GM19395 (cell line): ENCODE measurements at regions not wholly inside any gene's neighbourhood (a gene's known extent, or its start where the extent isn't known, plus 50 kb on each side); places are given as distances from the start of the nearest gene placed in this dataset.

Source experiments
- ATAC-seq: cut with Tn5 transposase; IDR thresholded peaks from one replicate; pipeline ENCODE4 v1.9.1; 2021; ENCODE audit warnings: mild to moderate bottlenecking, moderate library complexity; ENCODE audit not compliant: unreplicated experiment

DNA sequence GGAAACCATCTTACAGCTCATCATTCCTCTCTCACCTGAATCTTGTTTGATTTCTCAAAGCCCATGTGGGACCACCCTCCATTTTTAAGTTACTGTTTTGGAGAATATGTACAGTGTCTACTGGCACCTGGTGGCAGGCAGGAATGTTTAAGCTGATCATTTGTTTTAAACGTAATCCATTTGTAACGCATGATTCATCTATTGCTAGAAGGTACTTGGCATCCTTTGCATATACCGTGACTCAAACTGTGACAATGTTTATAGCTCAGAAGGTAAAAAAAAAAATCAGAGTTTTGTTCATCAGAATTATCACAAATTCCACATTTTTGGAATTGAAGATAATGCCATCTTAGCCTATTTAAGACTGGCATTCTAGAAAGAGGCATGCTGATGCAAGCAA lies 1007.5 kb upstream of the EEF2KMT start:
- no peak for ATAC-seq

DNA sequence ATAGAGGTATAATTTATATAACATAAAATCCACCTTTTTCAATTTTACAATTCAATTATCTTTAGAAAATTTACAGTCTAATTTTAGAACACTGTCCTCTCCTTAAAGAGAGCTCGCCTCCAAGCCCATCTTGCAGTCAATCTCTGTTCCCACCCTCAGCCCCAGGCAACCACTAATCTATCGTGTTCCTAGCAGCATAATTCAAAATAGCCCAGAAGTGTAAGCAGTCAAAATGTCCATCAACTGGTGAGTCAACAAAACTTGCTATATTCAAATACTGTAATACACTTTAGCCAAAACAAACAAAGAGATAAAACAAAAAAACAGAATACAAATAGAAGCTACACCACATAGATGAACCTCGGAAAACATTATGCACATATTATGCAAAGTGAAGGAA lies 1006.8 kb upstream of the EEF2KMT start:
- no peak for ATAC-seq

DNA sequence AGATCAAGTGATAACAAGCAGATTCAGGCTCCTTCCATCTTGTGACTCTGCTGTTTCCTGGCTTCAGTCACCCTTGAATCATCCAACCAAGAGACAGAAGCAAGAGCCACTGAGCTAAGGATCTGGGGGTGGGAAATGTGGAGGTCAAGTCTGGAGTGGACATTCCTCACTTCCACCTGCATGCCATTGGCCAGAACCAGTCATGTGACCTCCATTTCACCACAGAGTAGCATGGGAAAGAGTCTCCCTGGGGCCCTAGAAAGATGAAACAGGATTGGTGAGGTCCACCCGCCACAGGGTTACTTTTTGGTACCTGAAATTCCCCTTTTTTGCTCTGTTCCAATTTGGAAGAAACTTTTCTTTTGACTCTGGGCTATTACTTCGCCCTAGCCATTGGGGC lies 1006.0 kb upstream of the EEF2KMT start:
- ATAC-seq = no peak

DNA sequence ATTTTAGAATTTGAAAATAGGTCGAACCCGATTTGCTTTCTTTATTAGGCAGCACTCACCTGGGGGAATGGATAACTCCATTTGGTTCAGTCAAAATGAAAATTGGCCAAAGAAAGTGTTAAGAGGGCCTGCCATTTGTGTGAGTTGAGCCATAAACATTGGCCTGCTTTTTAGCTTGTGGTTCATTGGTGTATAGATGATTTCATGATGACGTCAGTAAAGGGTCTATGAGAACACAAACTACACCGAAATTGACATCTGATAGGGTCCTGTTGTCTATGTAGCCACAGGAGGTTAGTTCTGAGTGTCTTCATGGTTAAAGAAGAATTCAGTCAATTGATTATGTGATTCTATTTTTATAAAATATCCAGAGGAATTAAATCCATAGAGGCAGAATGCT lies 1001.5 kb upstream of the EEF2KMT start:
- ATAC-seq = no peak

DNA sequence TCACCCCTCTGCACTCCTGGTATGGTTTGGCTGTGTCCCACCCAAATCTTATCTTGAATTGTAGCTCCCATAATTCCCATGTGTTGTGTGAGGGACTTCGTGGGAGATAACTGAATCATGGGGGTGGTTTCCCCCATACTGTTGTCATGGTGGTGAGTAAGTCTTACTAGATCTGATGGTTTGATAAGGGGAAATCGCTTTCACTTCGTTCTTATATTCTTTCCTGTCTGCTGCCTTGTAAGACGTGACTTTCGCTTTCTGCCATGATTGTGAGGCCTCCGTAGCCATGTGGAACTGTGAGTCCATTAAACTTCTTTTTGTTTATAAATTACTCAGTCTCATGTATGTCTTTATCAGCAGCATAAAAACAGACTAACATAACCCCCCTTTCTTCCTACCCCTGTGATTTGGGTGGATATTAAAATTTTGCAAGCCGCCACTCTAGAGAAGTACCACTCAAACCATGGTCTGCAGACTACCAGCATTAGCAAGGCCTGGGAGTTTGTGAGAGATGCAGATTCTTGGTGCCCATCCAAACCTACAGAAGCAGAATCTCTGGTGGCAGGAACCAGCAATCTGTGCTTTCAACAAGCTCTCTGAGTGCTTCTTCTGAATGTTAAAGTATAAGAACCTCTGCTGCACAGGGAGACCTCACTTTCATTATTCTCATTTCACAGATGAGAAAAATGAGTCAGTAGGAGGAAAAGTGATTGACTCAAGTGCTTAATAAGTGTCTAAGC lies 999.5 kb upstream of the EEF2KMT start:
- ATAC-seq = no peak

DNA sequence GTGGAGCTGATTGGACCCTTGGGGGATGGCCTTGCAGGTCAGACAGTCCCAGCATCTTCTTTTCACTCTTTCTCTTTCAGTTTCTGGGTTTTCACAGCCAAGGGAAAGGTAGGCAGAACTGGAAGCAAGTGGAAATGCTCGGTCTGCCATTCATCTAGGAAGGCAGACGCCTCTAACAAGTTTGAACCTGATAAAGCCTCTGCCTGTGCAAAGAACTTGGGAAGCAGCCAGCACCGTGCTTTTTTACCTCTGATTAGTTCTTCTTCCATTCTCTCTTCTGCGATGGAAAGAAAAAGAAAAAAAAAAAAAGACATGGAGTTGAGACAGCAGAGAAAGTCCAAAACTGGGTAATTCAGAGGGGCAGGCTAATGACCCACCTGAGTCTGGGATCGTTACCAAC lies 997.8 kb upstream of the EEF2KMT start:
- no peak for ATAC-seq

DNA sequence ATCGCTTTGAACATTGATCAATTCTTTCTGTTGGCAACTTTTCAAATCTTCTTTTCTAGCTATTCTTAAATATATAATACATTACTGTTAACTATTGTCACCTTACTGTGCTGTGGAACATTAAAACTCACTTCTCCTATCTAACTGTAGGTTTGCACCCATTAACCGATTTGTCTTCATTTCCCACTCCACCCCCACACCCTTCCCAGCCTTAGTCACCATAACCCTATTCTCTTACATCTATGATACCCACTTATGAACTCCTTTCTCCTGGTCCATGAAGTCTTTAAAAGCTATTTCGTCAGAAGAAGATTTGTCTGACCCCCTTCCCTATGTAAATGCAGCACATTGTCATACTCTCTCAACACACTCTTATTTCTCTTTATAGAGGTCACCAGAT lies 993.4 kb upstream of the EEF2KMT start:
- no peak for ATAC-seq

DNA sequence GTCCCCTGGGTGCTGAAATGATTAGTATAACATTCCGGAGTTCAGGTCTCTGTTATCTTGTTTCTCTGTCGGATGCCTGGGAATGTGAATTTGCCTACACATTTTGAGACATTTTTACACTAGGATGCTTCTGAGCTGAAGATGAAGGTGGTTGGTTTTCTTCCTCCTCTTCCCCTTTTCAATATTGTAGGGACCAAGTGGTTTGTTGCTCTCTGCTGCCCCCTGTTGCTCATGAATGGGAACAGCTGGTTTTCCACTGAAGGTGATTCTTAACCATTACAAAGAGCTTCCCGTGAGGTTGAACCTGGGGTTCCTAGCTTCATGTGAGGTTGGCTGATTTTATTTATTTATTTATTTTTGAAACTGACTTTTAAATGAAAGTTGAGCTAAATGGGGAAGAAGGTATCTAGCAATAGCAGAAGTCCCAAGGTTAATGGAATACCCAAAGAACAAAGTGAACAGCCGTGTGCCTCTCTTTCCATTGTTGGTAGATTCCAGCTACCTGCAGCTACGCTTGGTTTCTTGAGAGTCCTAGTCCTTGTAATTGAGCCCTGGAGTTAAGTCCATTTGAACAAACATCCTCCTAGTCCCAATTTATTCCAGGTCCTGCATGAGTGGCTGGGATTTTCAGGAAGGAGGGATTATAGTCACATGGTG lies 983.9 kb upstream of the EEF2KMT start:
- ATAC-seq = no peak

DNA sequence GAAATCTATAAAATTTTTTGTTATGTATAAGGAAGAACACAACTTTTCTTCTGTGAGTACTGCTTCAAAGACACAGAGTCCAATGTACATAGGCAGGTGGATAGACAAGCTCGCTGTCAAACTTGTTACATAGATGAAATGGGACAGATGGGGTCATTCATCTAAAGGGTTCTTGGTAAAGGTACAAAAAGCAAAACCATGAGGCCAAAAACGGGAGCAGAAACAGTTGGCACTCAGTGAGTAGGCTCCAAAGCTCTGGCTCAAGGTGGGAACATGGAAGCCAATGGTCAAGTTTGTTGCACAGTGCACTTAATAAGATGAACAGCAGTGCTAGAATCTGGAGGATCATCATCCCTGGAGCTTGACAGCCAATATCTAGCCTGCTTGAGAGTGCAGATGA lies 979.0 kb upstream of the EEF2KMT start:
- no peak for ATAC-seq

DNA sequence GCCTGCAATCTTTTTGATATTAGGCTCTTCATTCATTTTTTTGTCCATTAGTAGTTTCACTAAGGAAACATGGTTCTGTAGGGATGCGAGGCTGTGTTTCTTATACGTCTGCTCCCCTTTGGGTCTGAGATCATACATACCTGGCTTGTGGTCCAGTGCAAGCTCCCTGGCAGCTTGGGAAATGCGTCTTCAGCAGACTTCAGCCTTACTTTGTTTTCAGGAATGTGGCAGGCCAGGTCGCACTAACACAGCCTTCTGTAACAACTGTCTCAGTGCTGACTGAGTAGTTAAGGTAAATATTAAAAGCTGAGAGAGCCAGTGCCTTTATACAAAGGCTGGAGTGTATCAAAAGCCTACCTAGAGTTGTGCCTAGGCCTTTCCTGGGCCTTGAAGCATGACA lies 970.5 kb upstream of the EEF2KMT start:
- no peak for ATAC-seq

DNA sequence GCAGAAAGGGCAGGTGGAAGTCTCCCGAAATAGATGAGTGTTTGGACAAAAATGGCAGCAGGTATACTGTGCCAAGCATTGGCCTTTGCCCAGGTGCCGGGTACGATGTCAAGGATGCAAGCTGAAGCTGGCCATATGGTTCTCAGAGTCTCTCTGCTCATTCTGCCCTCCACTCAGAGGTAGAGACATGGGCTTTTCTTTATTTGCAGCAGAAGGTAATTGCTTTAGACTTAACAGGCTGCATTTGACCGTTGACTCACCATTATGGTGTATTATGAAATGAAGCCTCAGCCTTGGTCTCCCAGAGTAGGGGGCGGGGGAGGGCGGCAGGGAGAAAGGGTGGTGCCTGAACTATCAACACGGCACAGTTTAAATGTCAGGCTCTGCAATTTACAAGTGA lies 969.1 kb upstream of the EEF2KMT start:
- no peak for ATAC-seq

DNA sequence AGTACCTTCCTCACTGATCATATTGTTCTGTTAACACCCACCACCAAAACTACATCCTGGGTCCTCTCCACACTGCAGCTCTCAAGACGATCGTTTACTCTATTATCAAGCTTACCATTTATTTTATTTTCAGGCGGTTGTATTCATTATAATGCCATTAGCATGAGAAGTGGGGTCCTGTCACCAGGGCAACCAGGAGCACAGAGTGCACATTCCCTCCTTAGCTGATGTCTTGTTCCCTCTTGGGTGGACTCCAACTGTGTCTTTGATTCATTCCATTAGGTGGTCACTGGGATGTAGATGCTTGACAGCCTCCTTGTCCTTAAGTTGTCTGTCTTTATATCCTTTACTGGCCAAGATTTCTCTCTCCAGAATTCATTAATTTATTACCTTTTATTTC lies 965.9 kb upstream of the EEF2KMT start:
- no peak for ATAC-seq

DNA sequence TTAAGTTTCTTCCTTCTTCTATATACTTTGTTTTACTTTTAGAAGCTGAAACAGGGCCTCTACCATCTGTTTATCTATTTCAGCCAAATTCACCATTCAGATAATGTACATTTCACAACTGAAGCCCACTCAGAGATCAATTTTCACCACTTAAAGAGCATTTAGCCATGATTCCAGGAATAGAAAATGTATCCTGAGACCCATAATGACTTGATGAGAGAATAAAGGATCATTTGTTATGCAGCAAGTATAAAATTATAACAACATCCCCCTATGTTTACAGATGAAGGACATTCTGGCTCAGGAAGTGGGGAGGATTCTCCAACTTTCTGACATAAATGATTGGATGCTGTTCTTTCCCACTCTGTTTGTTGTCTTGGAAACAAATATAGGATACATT lies 962.1 kb upstream of the EEF2KMT start:
- no peak for ATAC-seq

DNA sequence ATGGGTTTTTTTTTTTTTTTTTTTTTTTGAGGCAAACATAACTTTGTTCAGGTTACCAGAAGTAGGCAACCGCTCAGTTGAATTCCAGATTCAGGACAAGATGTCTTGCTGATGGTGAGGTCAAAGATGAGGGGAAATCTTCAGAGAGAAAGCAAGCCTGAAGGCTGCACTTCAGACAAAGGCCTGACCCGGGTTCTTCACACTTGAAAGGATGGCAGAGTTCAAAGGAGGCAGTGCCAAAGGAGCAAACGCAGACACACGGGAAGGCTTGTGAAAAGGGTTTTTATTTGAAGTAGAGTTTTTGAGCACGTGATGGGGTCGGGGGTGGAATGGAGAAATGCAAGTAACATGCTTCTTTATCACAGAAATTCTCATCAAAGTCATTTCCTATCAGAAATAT lies 960.2 kb upstream of the EEF2KMT start:
- ATAC-seq = no peak

DNA sequence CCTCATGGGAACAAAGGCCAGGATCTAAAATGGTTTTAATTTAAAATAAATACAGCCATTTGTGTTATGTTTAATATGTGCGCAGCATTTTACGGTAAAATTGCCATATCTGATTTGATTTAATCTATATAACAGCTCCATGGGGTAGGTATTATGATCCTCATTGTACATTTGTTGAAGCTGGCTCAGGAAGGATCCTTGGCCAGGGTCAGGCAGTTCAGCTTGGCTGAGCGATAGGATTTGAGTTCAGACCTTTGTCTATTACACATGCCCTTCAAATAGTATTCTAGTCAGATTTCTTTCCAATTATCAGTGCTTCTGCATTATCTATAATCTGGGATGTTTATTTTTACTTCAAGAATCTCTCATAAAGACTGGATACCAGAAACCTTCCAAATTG lies 950.4 kb upstream of the EEF2KMT start:
- ATAC-seq = no peak

DNA sequence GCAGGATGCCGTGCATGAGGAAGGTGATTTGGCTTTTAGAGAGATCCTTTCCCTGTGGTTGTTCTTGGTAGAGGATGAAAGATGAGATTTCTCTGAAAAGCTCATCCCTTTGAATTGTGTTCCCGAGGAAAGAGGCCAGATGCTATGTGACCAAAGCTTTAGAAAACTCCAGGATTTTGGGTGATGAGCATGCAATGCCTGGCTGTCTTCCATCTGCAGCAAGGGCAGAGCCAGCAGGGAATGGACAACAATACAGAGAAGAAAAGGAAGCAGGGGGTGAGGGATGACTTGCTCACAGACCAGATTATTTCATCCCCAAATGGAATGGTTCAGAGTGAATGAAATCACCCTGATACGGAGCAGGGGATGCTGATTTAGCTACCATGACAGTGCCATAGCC lies 949.7 kb upstream of the EEF2KMT start:
- ATAC-seq = no peak

DNA sequence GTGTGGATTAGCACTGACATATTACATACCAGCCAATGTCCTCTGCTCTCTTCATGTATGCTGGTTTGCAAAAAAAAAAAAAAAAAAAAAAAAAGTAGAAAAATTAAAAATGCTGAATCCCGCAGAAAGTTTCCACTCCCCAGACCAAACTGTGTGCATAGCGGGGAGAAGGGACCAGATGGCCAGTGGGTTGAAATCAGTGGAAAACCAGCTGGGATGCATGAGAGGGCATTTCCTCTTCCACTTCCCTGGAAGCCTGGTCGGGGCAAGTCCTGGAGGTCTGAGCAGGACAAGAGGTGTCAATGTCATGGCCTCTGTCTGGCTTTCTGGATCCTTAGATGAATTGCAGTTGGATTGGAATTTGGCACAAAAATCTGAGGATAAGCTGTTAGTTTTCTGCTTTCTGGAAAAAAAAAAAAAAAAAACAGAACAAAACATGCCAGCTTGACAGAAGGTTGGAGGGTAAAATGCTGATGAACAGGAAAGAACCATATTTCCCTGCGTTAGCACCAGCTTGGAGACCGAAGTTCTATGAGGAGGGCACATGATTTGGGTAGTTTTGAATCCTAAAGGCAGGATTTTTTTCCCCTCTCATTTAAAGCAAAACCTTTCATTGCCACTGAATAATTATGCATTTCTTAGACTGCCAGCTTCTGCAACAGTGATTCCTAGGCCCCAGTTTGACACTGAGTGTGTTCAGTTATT lies 941.5 kb upstream of the EEF2KMT start:
- no peak for ATAC-seq

DNA sequence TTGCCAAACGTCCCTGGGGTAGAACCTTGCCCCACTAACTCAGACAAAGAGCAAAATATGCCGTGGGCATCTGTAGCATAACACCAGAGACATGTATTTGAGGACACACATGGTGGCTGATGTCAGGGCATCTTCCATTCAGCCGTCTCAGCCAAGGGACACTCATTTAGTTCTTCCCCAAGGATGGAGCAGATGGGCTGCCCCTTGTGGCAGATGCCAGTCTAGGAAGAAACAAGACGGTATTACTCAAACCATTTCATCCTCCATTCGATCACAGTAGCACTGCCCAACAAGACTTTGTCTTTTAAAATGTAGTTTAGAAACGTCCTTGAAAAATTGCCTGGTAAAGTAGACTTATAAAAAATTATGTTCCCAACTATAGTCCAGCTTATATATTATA lies 937.6 kb upstream of the EEF2KMT start:
- ATAC-seq = no peak

DNA sequence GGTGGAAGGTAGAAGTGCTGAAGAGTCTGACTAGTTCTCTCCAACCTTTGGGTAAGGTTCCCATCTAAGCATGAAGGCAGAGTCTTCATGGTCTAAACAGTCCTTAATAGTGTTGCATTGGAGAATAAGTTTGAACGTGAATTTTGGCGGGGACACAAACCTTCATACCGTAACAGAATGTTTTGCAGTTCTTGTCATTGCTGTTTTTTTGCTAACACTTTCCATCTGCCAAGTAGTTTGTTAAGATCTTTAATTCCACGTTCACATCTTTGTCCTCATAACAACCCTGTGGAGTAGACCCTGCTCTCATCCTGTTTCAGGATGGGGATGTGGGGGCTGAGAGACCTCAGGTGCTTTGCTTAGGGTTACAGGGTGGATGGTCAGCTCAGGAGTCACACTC lies 936.9 kb upstream of the EEF2KMT start:
- ATAC-seq = no peak

DNA sequence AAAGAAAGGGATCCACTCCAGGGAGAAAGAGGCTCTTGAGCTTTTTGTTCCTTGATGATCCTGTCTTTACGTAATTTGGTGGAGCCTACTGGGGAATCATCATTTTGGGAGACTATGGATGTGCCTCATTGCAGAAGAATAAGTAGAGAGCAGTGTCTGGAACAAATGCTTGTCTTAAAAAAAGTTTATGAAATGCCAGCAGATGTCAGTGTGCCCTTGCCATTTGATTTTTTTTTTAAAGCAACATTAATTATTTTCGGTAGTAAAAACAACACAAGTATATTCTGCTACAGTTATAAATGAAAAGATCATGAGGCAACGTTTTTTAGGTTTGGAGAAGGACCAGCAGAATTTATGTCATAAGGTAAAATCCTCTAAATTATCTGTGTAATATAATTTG lies 934.8 kb upstream of the EEF2KMT start:
- no peak for ATAC-seq

DNA sequence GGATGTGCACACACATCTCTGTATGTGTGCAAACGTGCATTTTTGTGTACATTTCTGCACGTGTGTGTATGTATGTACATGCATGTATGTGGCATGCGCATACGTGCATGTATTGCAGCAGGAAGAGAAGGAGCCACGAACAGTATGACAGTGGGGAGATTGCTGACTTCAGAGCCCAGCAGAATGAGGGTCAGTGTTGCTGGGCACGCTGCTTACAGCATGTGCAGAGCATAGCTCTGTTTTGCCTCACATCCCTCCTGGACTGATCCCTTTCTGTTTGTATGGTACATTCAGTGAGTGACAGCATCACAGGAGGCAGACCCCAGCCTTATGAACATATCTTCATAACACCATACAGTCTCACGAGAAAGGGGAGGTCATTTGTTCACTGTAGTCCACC lies 934.0 kb upstream of the EEF2KMT start:
- no peak for ATAC-seq

DNA sequence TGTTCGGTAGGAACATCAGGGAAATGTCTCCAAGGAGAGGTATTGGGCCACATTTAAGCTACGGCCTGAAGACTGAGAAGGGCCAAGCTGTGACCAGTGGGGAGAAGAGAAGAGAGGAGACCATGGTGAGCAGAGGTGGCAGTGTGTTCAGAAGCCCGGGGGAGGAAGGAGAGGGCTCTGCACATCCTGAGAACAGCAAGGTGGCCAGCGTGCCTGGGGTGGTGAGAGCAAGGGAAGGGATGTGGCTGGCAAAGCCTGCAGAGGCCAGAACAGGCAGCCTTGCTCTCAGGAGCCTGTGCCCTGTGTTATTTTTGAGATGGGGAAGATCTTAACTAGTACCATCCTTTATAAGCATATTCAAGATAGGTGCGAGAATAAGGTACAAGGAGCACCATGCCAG lies 933.5 kb upstream of the EEF2KMT start:
- no peak for ATAC-seq
